Gastroesophageal sphincter (tissue), 4 donors: ENCODE measurements at regions not wholly inside any gene's neighbourhood (a gene's known extent, or its start where the extent isn't known, plus 50 kb on each side); places are given as distances from the start of the nearest gene placed in this dataset.

Experiments
- ATAC-seq: fragments of 150-250 bp; one replicate; pipeline ENCODE4 v1.9.1; 2016; ENCODE audit warnings: mild to moderate bottlenecking, moderate library complexity
- H3K27ac ChIP-seq, 4 donors: fragments of 200-600 bp; sonication (generic) in 3 of 4; 1 replicate in 3 of 4; 2 replicates in 1 of 4; pipeline ENCODE4 v1.5.1; 2016 to 2019
- H3K27me3 ChIP-seq: fragments of 200-600 bp; sonication (generic); one replicate; pipeline ENCODE4 v1.5.1; 2019
- H3K36me3 ChIP-seq, 2 donors: fragments of 200-600 bp; sonication (generic); one replicate each; pipeline ENCODE4 v1.5.1; 2019; ENCODE audit warnings: control low read depth in 1 of 2
- H3K4me1 ChIP-seq, 3 donors: fragments of 200-600 bp; sonication (generic); 1 replicate in 2 of 3; 2 replicates in 1 of 3; pipeline ENCODE4 v1.5.1; 2016 to 2019; ENCODE audit warnings: control low read depth in 2 of 3
- H3K4me3 ChIP-seq, 2 donors: fragments of 200-600 bp; sonication (generic); one replicate each; pipeline ENCODE4 v1.5.1; 2019; ENCODE audit warnings: mild to moderate bottlenecking in 1 of 2, moderate library complexity in 1 of 2
- H3K9me3 ChIP-seq, 3 donors: fragments of 200-600 bp; sonication (generic); one replicate each; pipeline ENCODE4 v1.5.1; 2017 to 2019; ENCODE audit warnings: control low read depth in 2 of 3
- EP300 ChIP-seq: sonication (generic); formaldehyde crosslinking; IDR thresholded peaks from one replicate; pipeline ENCODE4 v1.6.1; 2017; ENCODE audit warnings: antibody characterized with exemption, mild to moderate bottlenecking
- POLR2A ChIP-seq, 2 donors: fragments of 450-650 bp; IDR thresholded peaks; one replicate each; pipeline ENCODE4 v1.6.1; 2017; ENCODE audit warnings: antibody characterized with exemption in 2 of 2, mild to moderate bottlenecking in 2 of 2, moderate library complexity in 1 of 2
- POLR2AphosphoS5 ChIP-seq: sonication (generic); formaldehyde crosslinking; IDR thresholded peaks from one replicate; pipeline ENCODE4 v1.6.1; 2017; ENCODE audit warnings: antibody characterized with exemption
- WGBS, 2 donors: methylation state at CpG; one replicate each; pipeline ENCODE4 v1.1.5; 2018; ENCODE audit warnings: low coverage in 1 of 2; 5-methylcytosine and 5-hydroxymethylcytosine counted together
- TF ChIP-seq, protein P1 (sequence below), 4 experiments: fragments of 200-600 bp in 2 of 4; fragments of 450-650 bp in 2 of 4; sonication (generic) in 1 of 4; IDR thresholded peaks; one replicate each; pipeline ENCODE4 v1.5.1; 2017 to 2019; ENCODE audit warnings: antibody characterized with exemption in 4 of 4, mild to moderate bottlenecking in 2 of 4, moderate library complexity in 2 of 4

DNA sequence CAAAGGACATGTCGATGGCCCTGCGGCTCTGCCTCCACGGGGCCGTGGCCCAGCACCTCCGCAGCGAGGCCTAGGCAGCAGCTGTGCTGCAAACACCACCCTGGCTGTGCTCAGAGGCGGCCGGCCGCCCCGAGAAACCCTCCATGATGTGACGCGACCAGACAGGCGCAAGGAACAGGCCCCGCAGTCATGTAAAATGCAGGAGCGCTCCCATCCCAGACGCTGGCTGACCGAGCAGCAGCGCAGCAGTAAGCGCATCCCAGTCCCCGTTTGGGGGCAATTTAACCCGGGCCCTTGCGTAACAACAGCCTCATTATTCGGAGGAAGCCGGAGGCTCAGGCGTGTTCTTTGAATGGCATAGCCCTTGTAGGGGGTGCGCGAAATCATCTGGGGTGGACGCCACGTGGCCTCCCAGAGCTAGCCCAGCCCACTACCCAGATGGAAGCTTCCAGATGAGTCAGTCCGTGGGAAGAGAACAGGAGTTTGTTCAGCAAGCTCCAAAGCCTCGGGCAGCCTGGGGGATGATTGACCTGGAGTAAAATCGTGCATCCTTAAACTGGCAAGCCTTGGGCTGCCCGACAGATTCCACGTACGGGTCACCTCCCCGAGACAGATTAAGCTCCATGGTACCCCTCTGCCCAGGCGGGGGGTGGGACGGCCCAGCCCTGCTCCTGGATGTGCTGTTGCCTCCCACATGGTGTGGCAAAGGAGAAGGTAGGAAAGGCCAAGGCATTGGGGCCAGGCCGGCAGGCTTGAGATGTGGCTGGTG, 124.0 kb downstream of the HMX1 start:
- Histone ChIP-seq H3K27ac (no peak overlapping the region), H3K36me3 (no peaks in the 10 kb centered on the region), H3K4me3 (no peak overlapping the region), H3K4me1 (no peaks in the 10 kb centered on the region), H3K27me3 (peaks cover 50% of the 10 kb centered on the region), H3K9me3 (peaks cover 0 to 5% (median 0%) of the 10 kb centered on the region in 3 donors)
- 75% methylated on average over 4 of the region's 39 CpGs; no CpG with 5 or more reads in 1 of the 2 donors for WGBS, 2 donors
- no peak for ATAC-seq
- TF ChIP-seq, protein P1, sequence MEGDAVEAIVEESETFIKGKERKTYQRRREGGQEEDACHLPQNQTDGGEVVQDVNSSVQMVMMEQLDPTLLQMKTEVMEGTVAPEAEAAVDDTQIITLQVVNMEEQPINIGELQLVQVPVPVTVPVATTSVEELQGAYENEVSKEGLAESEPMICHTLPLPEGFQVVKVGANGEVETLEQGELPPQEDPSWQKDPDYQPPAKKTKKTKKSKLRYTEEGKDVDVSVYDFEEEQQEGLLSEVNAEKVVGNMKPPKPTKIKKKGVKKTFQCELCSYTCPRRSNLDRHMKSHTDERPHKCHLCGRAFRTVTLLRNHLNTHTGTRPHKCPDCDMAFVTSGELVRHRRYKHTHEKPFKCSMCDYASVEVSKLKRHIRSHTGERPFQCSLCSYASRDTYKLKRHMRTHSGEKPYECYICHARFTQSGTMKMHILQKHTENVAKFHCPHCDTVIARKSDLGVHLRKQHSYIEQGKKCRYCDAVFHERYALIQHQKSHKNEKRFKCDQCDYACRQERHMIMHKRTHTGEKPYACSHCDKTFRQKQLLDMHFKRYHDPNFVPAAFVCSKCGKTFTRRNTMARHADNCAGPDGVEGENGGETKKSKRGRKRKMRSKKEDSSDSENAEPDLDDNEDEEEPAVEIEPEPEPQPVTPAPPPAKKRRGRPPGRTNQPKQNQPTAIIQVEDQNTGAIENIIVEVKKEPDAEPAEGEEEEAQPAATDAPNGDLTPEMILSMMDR (IDR thresholded peaks at IDR 0.05) = no peak
- TF ChIP-seq POLR2AphosphoS5 (no peak), EP300 (no peak), POLR2A (IDR thresholded peaks at IDR 0.05) (no peak)

- TF ChIP-seq EP300 (no peak), POLR2A (IDR thresholded peaks at IDR 0.05) (no peak), POLR2AphosphoS5 (no peak)
- TF ChIP-seq, protein P1 (IDR thresholded peaks at IDR 0.05) = no peak
- Histone ChIP-seq H3K4me3 (no peak overlapping the region), H3K27ac (no peak overlapping the region), H3K36me3 (no peaks in the 10 kb centered on the region), H3K27me3 (peaks cover 59% of the 10 kb centered on the region), H3K4me1 (no peaks in the 10 kb centered on the region), H3K9me3 (no peaks in the 10 kb centered on the region)
- 89 to 94% methylated on average over 13 of the region's 23 CpGs for WGBS, 2 donors
- ATAC-seq = no peak
Observed at GRCh38 chr4:8746523-8747466, 124.8 kb downstream of the HMX1 start.

- H3K9me3 ChIP-seq = no peaks in the 10 kb centered on the region
- peaks cover 68% of the 10 kb centered on the region for H3K27me3 ChIP-seq
- H3K36me3 ChIP-seq = no peaks in the 10 kb centered on the region
- ATAC-seq = no peak
- no peaks in the 10 kb centered on the region for H3K4me1 ChIP-seq
- H3K4me3 ChIP-seq = no peak overlapping the region
- TF ChIP-seq POLR2AphosphoS5 (no peak), EP300 (no peak), POLR2A (IDR thresholded peaks at IDR 0.05) (no peak)
- TF ChIP-seq, protein P1 (IDR thresholded peaks at IDR 0.05) = no peak
- 41 to 65% methylated on average over 11 to 12 of the region's 14 CpGs for WGBS, 2 donors
- no peak overlapping the region for H3K27ac ChIP-seq
Observed at GRCh38 chr4:8745826-8746225, 125.8 kb downstream of the HMX1 start.

DNA sequence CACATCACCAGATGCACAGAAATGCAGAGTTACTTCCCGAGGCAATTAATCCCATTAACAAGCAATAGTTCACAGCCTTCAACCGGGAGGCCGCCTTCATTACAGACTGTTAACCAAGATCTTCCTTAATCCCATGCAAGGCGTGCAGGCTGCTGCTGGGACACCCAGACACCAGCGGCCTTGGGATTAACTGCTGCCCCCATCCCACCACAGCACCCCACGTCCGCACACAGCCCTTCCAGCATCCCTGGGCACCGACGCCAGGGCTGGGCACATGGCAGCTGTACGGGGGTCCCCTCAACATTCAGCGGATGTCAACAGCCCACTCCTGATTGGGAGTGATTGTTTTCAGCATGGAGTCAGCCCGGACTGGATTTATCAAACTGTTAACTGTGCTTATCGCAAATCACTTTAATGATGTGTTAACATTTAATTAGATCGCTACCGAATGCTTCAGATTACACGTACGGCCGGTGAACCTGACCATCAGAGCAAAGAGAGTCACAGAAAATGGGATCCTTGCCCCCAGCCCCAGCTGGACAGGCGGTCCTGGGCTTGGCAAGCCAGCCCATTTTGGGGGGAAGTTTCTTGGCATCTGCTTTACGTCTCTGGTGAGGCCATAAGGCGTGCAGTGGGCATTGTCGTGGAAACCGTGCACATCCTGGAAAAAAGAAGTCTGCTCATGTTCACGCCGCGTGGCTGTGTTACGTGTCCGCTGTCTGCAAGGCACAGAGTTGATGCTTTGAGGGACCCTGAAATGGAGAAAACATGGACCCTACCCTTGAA, 126.4 kb downstream of the HMX1 start:
- 49 to 83% methylated on average over 1 to 15 of the region's 28 CpGs for WGBS, 2 donors
- ATAC-seq = no peak
- no peaks in the 10 kb centered on the region for H3K9me3 ChIP-seq
- peaks cover 75% of the 10 kb centered on the region for H3K27me3 ChIP-seq
- H3K27ac ChIP-seq = no peak overlapping the region
- H3K4me1 ChIP-seq = no peaks in the 10 kb centered on the region
- TF ChIP-seq POLR2AphosphoS5 = no peak
- TF ChIP-seq, protein P1 (IDR thresholded peaks at IDR 0.05) = no peak
- no peak for TF ChIP-seq POLR2A (IDR thresholded peaks at IDR 0.05)
- TF ChIP-seq EP300 = no peak
- no peaks in the 10 kb centered on the region for H3K36me3 ChIP-seq
- no peak overlapping the region for H3K4me3 ChIP-seq
